Spleen (tissue), 7 donors: ENCODE measurements at regions not wholly inside any gene's neighbourhood (a gene's known extent, or its start where the extent isn't known, plus 50 kb on each side); places are given as distances from the start of the nearest gene placed in this dataset.

Experiments used
- POLR2AphosphoS5 ChIP-seq, 3 donors: sonication (generic); formaldehyde crosslinking; IDR thresholded peaks; one replicate each; pipeline ENCODE4 v1.5.1; 2017; ENCODE audit warnings: antibody characterized with exemption in 3 of 3
- TF ChIP-seq, protein P1 (sequence below), 11 experiments: fragments of 200-600 bp in 7 of 11; fragments of 450-650 bp in 4 of 11; sonication (generic) in 4 of 11; IDR thresholded peaks in 8 of 11; conservative IDR thresholded peaks in 3 of 11; 1 replicate in 7 of 11; 2 replicates in 4 of 11; pipeline versions ENCODE4 v1.4.0 to v1.8.0; 2016 to 2021; ENCODE audit warnings: antibody characterized with exemption in 11 of 11, inconsistent platforms in 4 of 11, mild to moderate bottlenecking in 1 of 11
- donor health status: DM: no; HTN: no; CAD: no; lungs with moderate emphysema.
- donor health status: DM: no; HTN: no; CAD: no.
- donor health status: DM: no; HTN: no; CAD: no.

- TF ChIP-seq, protein P1, sequence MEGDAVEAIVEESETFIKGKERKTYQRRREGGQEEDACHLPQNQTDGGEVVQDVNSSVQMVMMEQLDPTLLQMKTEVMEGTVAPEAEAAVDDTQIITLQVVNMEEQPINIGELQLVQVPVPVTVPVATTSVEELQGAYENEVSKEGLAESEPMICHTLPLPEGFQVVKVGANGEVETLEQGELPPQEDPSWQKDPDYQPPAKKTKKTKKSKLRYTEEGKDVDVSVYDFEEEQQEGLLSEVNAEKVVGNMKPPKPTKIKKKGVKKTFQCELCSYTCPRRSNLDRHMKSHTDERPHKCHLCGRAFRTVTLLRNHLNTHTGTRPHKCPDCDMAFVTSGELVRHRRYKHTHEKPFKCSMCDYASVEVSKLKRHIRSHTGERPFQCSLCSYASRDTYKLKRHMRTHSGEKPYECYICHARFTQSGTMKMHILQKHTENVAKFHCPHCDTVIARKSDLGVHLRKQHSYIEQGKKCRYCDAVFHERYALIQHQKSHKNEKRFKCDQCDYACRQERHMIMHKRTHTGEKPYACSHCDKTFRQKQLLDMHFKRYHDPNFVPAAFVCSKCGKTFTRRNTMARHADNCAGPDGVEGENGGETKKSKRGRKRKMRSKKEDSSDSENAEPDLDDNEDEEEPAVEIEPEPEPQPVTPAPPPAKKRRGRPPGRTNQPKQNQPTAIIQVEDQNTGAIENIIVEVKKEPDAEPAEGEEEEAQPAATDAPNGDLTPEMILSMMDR (IDR thresholded peaks at IDR 0.05 in 8 of 11, conservative IDR thresholded peaks at IDR 0.05 in 3 of 11): no peak
- TF ChIP-seq POLR2AphosphoS5 (IDR thresholded peaks at IDR 0.05): no peak
Observed at GRCh38 chr1:238023137-238023536, 132.4 kb upstream of the ZP4 start.
